CD14-positive monocyte (primary cell): ENCODE measurements at regions not wholly inside any gene's neighbourhood (a gene's known extent, or its start where the extent isn't known, plus 50 kb on each side); places are given as distances from the start of the nearest gene placed in this dataset.

ENCODE experiments used
- DNase-seq, 3 donors: peaks; one replicate each; pipeline ENCODE4 v3.0.0-alpha.2; 2011 to 2022
- H2AFZ ChIP-seq: 2 replicates; pipeline ENCODE4 v1.6.0; 2012; ENCODE audit warnings: mild to moderate bottlenecking, low read depth, low read length, inconsistent platforms; ENCODE audit not compliant: insufficient read depth, poor library complexity, severe bottlenecking
- H3K27ac ChIP-seq, 2 donors: 1 replicate in 1 of 2; 2 replicates in 1 of 2; pipeline ENCODE4 v1.5.1; 2012 to 2013; ENCODE audit warnings: low read length in 2 of 2, control low read depth in 1 of 2, inconsistent platforms in 1 of 2, low read depth in 1 of 2, mild to moderate bottlenecking in 1 of 2
- H3K27me3 ChIP-seq, 2 donors: one replicate each; pipeline versions ENCODE4 v1.6.0 to v1.6.1; 2011 to 2013; ENCODE audit warnings: low read length in 2 of 2; ENCODE audit not compliant: control insufficient read depth in 2 of 2, insufficient read depth in 2 of 2
- H3K36me3 ChIP-seq, 2 donors: replicated peaks in 1 of 2; 1 replicate in 1 of 2; 2 replicates in 1 of 2; pipeline versions ENCODE4 v1.5.1 to v1.6.1; 2012 to 2013; ENCODE audit warnings: low read length in 2 of 2, control low read depth in 1 of 2, inconsistent platforms in 1 of 2, mild to moderate bottlenecking in 1 of 2; ENCODE audit not compliant: insufficient read depth in 2 of 2, control insufficient read depth in 1 of 2
- H3K4me1 ChIP-seq, 2 donors: 1 replicate in 1 of 2; 2 replicates in 1 of 2; pipeline versions ENCODE4 v1.5.1 to v1.6.1; 2012 to 2013; ENCODE audit warnings: low read length in 2 of 2, control low read depth in 1 of 2, inconsistent platforms in 1 of 2, mild to moderate bottlenecking in 1 of 2, moderate library complexity in 1 of 2; ENCODE audit not compliant: insufficient read depth in 2 of 2, control insufficient read depth in 1 of 2
- H3K4me2 ChIP-seq: replicated peaks from 2 replicates; pipeline ENCODE3; 2012; ENCODE audit warnings: low read length, moderate library complexity, mild to moderate bottlenecking; ENCODE audit not compliant: poor library complexity, severe bottlenecking; ENCODE audit errors: extremely low read depth
- H3K4me3 ChIP-seq, 3 experiments: fragments of 200-600 bp in 1 of 3; sonication (generic) in 1 of 3; replicated peaks in 1 of 3; 1 replicate in 2 of 3; 2 replicates in 1 of 3; pipeline ENCODE4 v1.5.1; 2011 to 2013; ENCODE audit warnings: low read length in 3 of 3, mild to moderate bottlenecking in 3 of 3, control low read depth in 2 of 3, low read depth in 2 of 3, inconsistent platforms in 1 of 3, moderate library complexity in 1 of 3
- H3K79me2 ChIP-seq: 2 replicates; pipeline ENCODE4 v1.6.0; 2012; ENCODE audit warnings: mild to moderate bottlenecking, control low read depth, inconsistent platforms, low read length, moderate library complexity; ENCODE audit not compliant: insufficient read depth
- H3K9ac ChIP-seq: 2 replicates; pipeline ENCODE4 v1.6.0; 2017; ENCODE audit warnings: low read length, mild to moderate bottlenecking; ENCODE audit not compliant: insufficient read depth, poor library complexity, severe bottlenecking
- H3K9me3 ChIP-seq, 2 donors: replicated peaks in 1 of 2; 1 replicate in 1 of 2; 2 replicates in 1 of 2; pipeline versions ENCODE4 v1.5.1 to v1.6.1; 2012 to 2013; ENCODE audit warnings: low read length in 2 of 2, control low read depth in 1 of 2; ENCODE audit not compliant: control insufficient read depth in 1 of 2, insufficient read depth in 1 of 2
- H4K20me1 ChIP-seq: 2 replicates; pipeline ENCODE4 v1.6.0; 2012; ENCODE audit warnings: mild to moderate bottlenecking, low read length, control low read depth, moderate library complexity; ENCODE audit not compliant: insufficient read depth
- H3K27ac Mint-ChIP-seq, 7 donors: one replicate each; pipeline ENCODE4 v1.8.0; 2020; ENCODE audit warnings: mild to moderate bottlenecking in 7 of 7, mixed read lengths in 7 of 7, moderate library complexity in 6 of 7, inconsistent platforms in 2 of 7
- H3K27me3 Mint-ChIP-seq, 3 donors: one replicate each; pipeline ENCODE4 v1.8.0; 2021 to 2022; ENCODE audit warnings: low read depth in 3 of 3, mild to moderate bottlenecking in 3 of 3, mixed read lengths in 3 of 3, moderate library complexity in 3 of 3, inconsistent platforms in 1 of 3
- H3K36me3 Mint-ChIP-seq, 2 donors: one replicate each; pipeline ENCODE4 v1.8.0; 2020; ENCODE audit warnings: mixed read lengths in 2 of 2, inconsistent platforms in 1 of 2, mild to moderate bottlenecking in 1 of 2
- H3K4me1 Mint-ChIP-seq: one replicate; pipeline ENCODE4 v1.8.0; 2020; ENCODE audit warnings: mild to moderate bottlenecking, mixed read lengths
- H3K4me3 Mint-ChIP-seq, 2 donors: one replicate each; pipeline ENCODE4 v1.8.0; 2020; ENCODE audit warnings: mild to moderate bottlenecking in 2 of 2, mixed read lengths in 2 of 2, moderate library complexity in 1 of 2
- H3K9me3 Mint-ChIP-seq, 7 donors: one replicate each; pipeline ENCODE4 v1.8.0; 2020 to 2022; ENCODE audit warnings: mixed read lengths in 7 of 7, mild to moderate bottlenecking in 6 of 7, moderate library complexity in 6 of 7, inconsistent platforms in 2 of 7
- WGBS: methylation state at CpG from one replicate; pipeline ENCODE4 v1.1.5; 2013; ENCODE audit warnings: missing lambda C conversion rate; ENCODE audit not compliant: insufficient coverage; 5-methylcytosine and 5-hydroxymethylcytosine counted together
- intact Hi-C, 2 donors: fragments of 100-400 bp; cut with micrococcal nuclease; formaldehyde crosslinking; loops; one replicate each; pipeline versions ENCODE4 v1.15.0 to v1.15.1; 2023
- TF ChIP-seq, protein P1 (sequence below): fragments of 200-600 bp; IDR thresholded peaks from one replicate; pipeline ENCODE4 v1.8.0; 2022; ENCODE audit warnings: antibody characterized with exemption, mild to moderate bottlenecking

DNA sequence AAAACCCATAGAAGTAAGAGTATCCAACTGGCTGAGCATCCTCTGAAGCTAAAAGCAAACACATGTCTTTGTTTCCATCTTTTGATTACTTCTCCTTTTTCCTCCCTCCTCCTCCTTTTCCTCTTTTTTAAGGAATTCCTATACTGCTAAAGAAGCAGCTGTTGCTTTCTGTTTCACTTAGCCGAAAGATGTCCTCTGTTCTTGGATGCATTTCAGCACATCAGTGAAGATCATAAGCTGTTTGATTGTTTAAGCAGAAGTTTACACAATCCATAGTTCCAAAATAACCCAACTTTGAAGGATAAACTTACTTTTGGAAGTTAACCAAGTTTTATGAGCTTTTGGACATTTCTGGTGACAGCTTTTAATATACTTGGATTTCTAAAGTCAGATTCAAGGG, 55.1 kb upstream of the TNIP3 start:
- no peak for DNase-seq
- Mint-ChIP-seq H3K27ac (no peak overlapping the region), H3K4me3 (no peak overlapping the region), H3K27me3 (peaks cover 0 to 2% (median 2%) of the 10 kb centered on the region in 3 donors), H3K36me3 (no peaks in the 10 kb centered on the region), H3K4me1 (no peaks in the 10 kb centered on the region), H3K9me3 (peaks cover 0 to 1% (median 0%) of the 10 kb centered on the region in 7 donors)
- H3K36me3 ChIP-seq: no peaks in the 10 kb centered on the region
- no peak overlapping the region for H3K9ac ChIP-seq
- no peaks in the 10 kb centered on the region for H3K4me1 ChIP-seq
- H3K9me3 ChIP-seq: no peaks in the 10 kb centered on the region
- H2AFZ ChIP-seq: no peak overlapping the region
- intact Hi-C loops: no loop called here
- H3K27me3 ChIP-seq: no peaks in the 10 kb centered on the region
- no peak overlapping the region for H3K4me3 ChIP-seq
- TF ChIP-seq, protein P1, sequence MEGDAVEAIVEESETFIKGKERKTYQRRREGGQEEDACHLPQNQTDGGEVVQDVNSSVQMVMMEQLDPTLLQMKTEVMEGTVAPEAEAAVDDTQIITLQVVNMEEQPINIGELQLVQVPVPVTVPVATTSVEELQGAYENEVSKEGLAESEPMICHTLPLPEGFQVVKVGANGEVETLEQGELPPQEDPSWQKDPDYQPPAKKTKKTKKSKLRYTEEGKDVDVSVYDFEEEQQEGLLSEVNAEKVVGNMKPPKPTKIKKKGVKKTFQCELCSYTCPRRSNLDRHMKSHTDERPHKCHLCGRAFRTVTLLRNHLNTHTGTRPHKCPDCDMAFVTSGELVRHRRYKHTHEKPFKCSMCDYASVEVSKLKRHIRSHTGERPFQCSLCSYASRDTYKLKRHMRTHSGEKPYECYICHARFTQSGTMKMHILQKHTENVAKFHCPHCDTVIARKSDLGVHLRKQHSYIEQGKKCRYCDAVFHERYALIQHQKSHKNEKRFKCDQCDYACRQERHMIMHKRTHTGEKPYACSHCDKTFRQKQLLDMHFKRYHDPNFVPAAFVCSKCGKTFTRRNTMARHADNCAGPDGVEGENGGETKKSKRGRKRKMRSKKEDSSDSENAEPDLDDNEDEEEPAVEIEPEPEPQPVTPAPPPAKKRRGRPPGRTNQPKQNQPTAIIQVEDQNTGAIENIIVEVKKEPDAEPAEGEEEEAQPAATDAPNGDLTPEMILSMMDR: no peak
- H3K4me2 ChIP-seq: no peak overlapping the region
- H4K20me1 ChIP-seq: no peaks in the 10 kb centered on the region
- WGBS: no CpG with 5 or more reads among the region's 1 CpG
- no peak overlapping the region for H3K27ac ChIP-seq
- H3K79me2 ChIP-seq: no peaks in the 10 kb centered on the region

DNA sequence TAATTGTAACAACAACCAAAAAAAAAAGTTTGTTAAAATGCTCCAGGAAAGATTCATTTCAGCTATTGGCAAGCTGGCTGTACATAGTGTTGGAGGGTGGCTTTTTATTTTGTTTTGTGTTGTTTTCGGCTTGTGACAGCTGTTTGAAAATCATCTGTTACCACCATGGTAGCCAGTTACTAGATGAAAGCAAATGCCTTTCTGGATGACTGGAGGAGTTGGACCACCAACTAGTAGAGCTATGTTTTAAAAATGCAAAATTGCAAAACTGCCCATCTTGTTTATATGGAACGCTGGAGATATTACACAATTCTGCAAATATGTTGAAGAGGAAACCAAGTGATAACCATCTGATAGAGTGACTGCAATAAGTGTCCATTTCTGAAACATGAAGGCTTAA, 53.2 kb upstream of the TNIP3 start:
- 50% methylated on average over 2 of the region's 2 CpGs for WGBS
- Histone ChIP-seq H3K4me2 (no peak overlapping the region), H3K36me3 (no peaks in the 10 kb centered on the region), H3K79me2 (no peaks in the 10 kb centered on the region), H3K27ac (no peak overlapping the region), H4K20me1 (no peaks in the 10 kb centered on the region), H2AFZ (no peak overlapping the region), H3K27me3 (no peaks in the 10 kb centered on the region), H3K4me1 (no peaks in the 10 kb centered on the region), H3K4me3 (no peak overlapping the region), H3K9me3 (no peaks in the 10 kb centered on the region), H3K9ac (no peak overlapping the region)
- Mint-ChIP-seq H3K27me3 (no peaks in the 10 kb centered on the region), H3K27ac (no peak overlapping the region), H3K4me1 (no peaks in the 10 kb centered on the region), H3K4me3 (no peak overlapping the region), H3K9me3 (peaks cover 0 to 3% (median 0%) of the 10 kb centered on the region in 7 donors), H3K36me3 (no peaks in the 10 kb centered on the region)
- TF ChIP-seq, protein P1: no peak
- intact Hi-C loops: no loop called here
- no peak for DNase-seq
